Common myeloid progenitor, CD34-positive (primary cell): ENCODE measurements at regions not wholly inside any gene's neighbourhood (a gene's known extent, or its start where the extent isn't known, plus 50 kb on each side); places are given as distances from the start of the nearest gene placed in this dataset.

Experiments
- CTCF ChIA-PET: fragments of 350-600 bp; sonication (Branson Sonifier 250); formaldehyde crosslinking; loops from one replicate; lab custom pipeline; 2021; ENCODE audit warnings: antibody characterized with exemption; lab: Charles Lee
- POLR2A ChIA-PET: fragments of 350-600 bp; sonication (Branson Sonifier 250); formaldehyde crosslinking; loops from one replicate; lab custom pipeline; 2021; ENCODE audit warnings: antibody characterized with exemption; lab: Charles Lee
- DNase-seq, 3 donors: peaks; one replicate each; pipeline versions ENCODE4 v3.0.0 to v3.0.0-alpha.2; 2013
- H3K27ac ChIP-seq, 2 experiments: 1 replicate in 1 of 2; 2 replicates in 1 of 2; pipeline ENCODE4 v1.7.0; 2013; ENCODE audit warnings: inconsistent platforms in 2 of 2, low read length in 2 of 2, mild to moderate bottlenecking in 2 of 2, low read depth in 1 of 2, moderate library complexity in 1 of 2; ENCODE audit not compliant: severe bottlenecking in 2 of 2, insufficient read depth in 1 of 2, poor library complexity in 1 of 2
- H3K27me3 ChIP-seq, 5 experiments: replicated peaks in 2 of 5; 1 replicate in 3 of 5; 2 replicates in 2 of 5; pipeline versions ENCODE4 v1.6.1 to v1.7.0; 2013; ENCODE audit warnings: low read length in 4 of 5, mild to moderate bottlenecking in 2 of 5, moderate library complexity in 2 of 5, inconsistent platforms in 1 of 5; ENCODE audit not compliant: insufficient read depth in 5 of 5, control insufficient read depth in 4 of 5
- H3K36me3 ChIP-seq, 4 experiments: 1 replicate in 2 of 4; 2 replicates in 2 of 4; pipeline versions ENCODE4 v1.6.1 to v1.7.0; 2013; ENCODE audit warnings: low read length in 3 of 4, control low read depth in 1 of 4, mild to moderate bottlenecking in 1 of 4; ENCODE audit not compliant: control insufficient read depth in 4 of 4, insufficient read depth in 4 of 4
- H3K4me1 ChIP-seq, 4 experiments: 1 replicate in 3 of 4; 2 replicates in 1 of 4; pipeline versions ENCODE4 v1.6.1 to v1.7.1; 2013; ENCODE audit warnings: low read length in 3 of 4, mild to moderate bottlenecking in 3 of 4, control low read depth in 1 of 4, inconsistent platforms in 1 of 4, moderate library complexity in 1 of 4; ENCODE audit not compliant: control insufficient read depth in 4 of 4, insufficient read depth in 4 of 4; ENCODE audit errors: control extremely low read depth in 1 of 4
- H3K4me3 ChIP-seq, 7 experiments: 1 replicate in 4 of 7; 2 replicates in 3 of 7; pipeline versions ENCODE4 v1.5.1 to v1.7.0; 2013; ENCODE audit warnings: mild to moderate bottlenecking in 7 of 7, low read length in 6 of 7, moderate library complexity in 6 of 7, inconsistent platforms in 2 of 7, low read depth in 2 of 7, control low read depth in 1 of 7; ENCODE audit not compliant: insufficient read depth in 4 of 7, control insufficient read depth in 1 of 7; ENCODE audit errors: extremely low read depth in 1 of 7
- H3K9me3 ChIP-seq, 5 experiments: 1 replicate in 4 of 5; 2 replicates in 1 of 5; pipeline versions ENCODE4 v1.6.1 to v1.7.1; 2013; ENCODE audit warnings: low read length in 4 of 5, mild to moderate bottlenecking in 2 of 5, inconsistent platforms in 1 of 5, low read depth in 1 of 5, moderate library complexity in 1 of 5; ENCODE audit not compliant: control insufficient read depth in 4 of 5, insufficient read depth in 2 of 5; ENCODE audit errors: control extremely low read depth in 1 of 5
- WGBS: methylation state at CpG from one replicate; pipeline ENCODE4 v1.1.5; 2013; ENCODE audit not compliant: insufficient coverage; 5-methylcytosine and 5-hydroxymethylcytosine counted together

GRCh38 chr5:144857454-144857853, 686.8 kb downstream of the KCTD16 start:
- CTCF ChIA-PET, result no interaction called here
- no peak overlapping the region for H3K27ac ChIP-seq
- no peaks in the 10 kb centered on the region for H3K36me3 ChIP-seq
- H3K27me3 ChIP-seq, result no peaks in the 10 kb centered on the region
- H3K4me3 ChIP-seq, result no peak overlapping the region
- POLR2A ChIA-PET, result no interaction called here
- no CpG with 5 or more reads among the region's 1 CpG for WGBS
- no peak for DNase-seq
- H3K4me1 ChIP-seq, result no peaks in the 10 kb centered on the region
- H3K9me3 ChIP-seq, result no peaks in the 10 kb centered on the region

- no CpG with 5 or more reads among the region's 2 CpGs for WGBS
- CTCF ChIA-PET, result no interaction called here
- no peaks in the 10 kb centered on the region for H3K27me3 ChIP-seq
- H3K9me3 ChIP-seq, result peaks cover 0 to 4% (median 0%) of the 10 kb centered on the region in 5 experiments
- H3K4me1 ChIP-seq, result no peaks in the 10 kb centered on the region
- no peaks in the 10 kb centered on the region for H3K36me3 ChIP-seq
- POLR2A ChIA-PET, result no interaction called here
- DNase-seq, result no peak
- no peak overlapping the region for H3K27ac ChIP-seq
- no peak overlapping the region for H3K4me3 ChIP-seq
Observed at GRCh38 chr5:144844086-144844485, 673.4 kb downstream of the KCTD16 start.

- Histone ChIP-seq H3K4me3 (no peak overlapping the region), H3K27ac (no peak overlapping the region), H3K4me1 (no peaks in the 10 kb centered on the region), H3K27me3 (no peaks in the 10 kb centered on the region), H3K9me3 (no peaks in the 10 kb centered on the region), H3K36me3 (no peaks in the 10 kb centered on the region)
- ChIA-PET CTCF (no interaction called here), POLR2A (no interaction called here)
- no peak for DNase-seq
Observed at GRCh38 chr5:144832416-144832815, 661.7 kb downstream of the KCTD16 start.

- Histone ChIP-seq H3K4me1 (no peaks in the 10 kb centered on the region), H3K36me3 (no peaks in the 10 kb centered on the region), H3K27me3 (no peaks in the 10 kb centered on the region), H3K27ac (no peak overlapping the region), H3K4me3 (no peak overlapping the region), H3K9me3 (no peaks in the 10 kb centered on the region)
- WGBS, result no CpG with 5 or more reads among the region's 1 CpG
- CTCF ChIA-PET, result no interaction called here
- POLR2A ChIA-PET, result no interaction called here
- DNase-seq, result no peak
Observed at GRCh38 chr5:144831650-144832049, 661.0 kb downstream of the KCTD16 start.

GRCh38 chr5:144822503-144822902, 651.8 kb downstream of the KCTD16 start:
- CTCF ChIA-PET, result no interaction called here

GRCh38 chr5:144820278-144820677, 649.6 kb downstream of the KCTD16 start:
- no peak for DNase-seq
- Histone ChIP-seq H3K9me3 (peaks cover 0 to 1% (median 0%) of the 10 kb centered on the region in 5 experiments), H3K27ac (no peak overlapping the region), H3K36me3 (no peaks in the 10 kb centered on the region), H3K27me3 (no peaks in the 10 kb centered on the region), H3K4me3 (no peak overlapping the region), H3K4me1 (no peaks in the 10 kb centered on the region)
- ChIA-PET POLR2A (no interaction called here), CTCF (no interaction called here)

More at GRCh38 chr5:144822503-144822902, 651.8 kb downstream of the KCTD16 start:
- Histone ChIP-seq H3K9me3 (peaks cover 0 to 1% (median 0%) of the 10 kb centered on the region in 5 experiments), H3K27me3 (no peaks in the 10 kb centered on the region), H3K4me1 (no peaks in the 10 kb centered on the region), H3K27ac (no peak overlapping the region), H3K4me3 (no peak overlapping the region), H3K36me3 (no peaks in the 10 kb centered on the region)
- no peak for DNase-seq
- POLR2A ChIA-PET, result no interaction called here
- WGBS, result 100% methylated on average over 1 of the region's 2 CpGs

GRCh38 chr5:144815131-144815530, 644.5 kb downstream of the KCTD16 start:
- ChIA-PET CTCF (no interaction called here), POLR2A (no interaction called here)
- no peak for DNase-seq
- no peaks in the 10 kb centered on the region for H3K36me3 ChIP-seq
- no peaks in the 10 kb centered on the region for H3K4me1 ChIP-seq
- H3K4me3 ChIP-seq, result no peak overlapping the region
- H3K27me3 ChIP-seq, result no peaks in the 10 kb centered on the region
- H3K9me3 ChIP-seq, result no peaks in the 10 kb centered on the region
- H3K27ac ChIP-seq, result no peak overlapping the region
- no CpG with 5 or more reads among the region's 2 CpGs for WGBS
